DND-41 (cell line): ENCODE measurements at regions not wholly inside any gene's neighbourhood (a gene's known extent, or its start where the extent isn't known, plus 50 kb on each side); places are given as distances from the start of the nearest gene placed in this dataset.
"Not testable (repeated sequence)": the region's sequence is repeated elsewhere in the genome, so short reads cannot be mapped to it uniquely, and the experiment has no call there.

Experiments used
- ATAC-seq: fragments of 200-7000 bp; cut with Tn5 transposase; 3 replicates; pipeline ENCODE4 v1.9.1; 2021; ENCODE audit warnings: low read depth; ENCODE audit not compliant: insufficient read depth
- DNase-seq: peaks from one replicate; pipeline ENCODE4 v3.0.0-alpha.2; 2020
- H2AFZ ChIP-seq: 2 replicates; pipeline ENCODE4 v1.6.0; 2012; ENCODE audit warnings: low read depth, low read length
- H3K27ac ChIP-seq: 2 replicates; pipeline ENCODE4 v1.5.1; 2012; ENCODE audit warnings: low read length, inconsistent platforms
- H3K27me3 ChIP-seq: fragments of 200-600 bp; sonication (generic); 2 replicates; pipeline ENCODE4 v1.6.0; 2012; ENCODE audit warnings: low read length, mild to moderate bottlenecking, inconsistent platforms; ENCODE audit not compliant: insufficient read depth, poor library complexity
- H3K36me3 ChIP-seq: 2 replicates; pipeline ENCODE4 v1.5.1; 2012; ENCODE audit warnings: low read length, inconsistent platforms; ENCODE audit not compliant: insufficient read depth
- H3K4me1 ChIP-seq: 2 replicates; pipeline ENCODE4 v1.5.1; 2012; ENCODE audit warnings: mild to moderate bottlenecking, low read length; ENCODE audit not compliant: insufficient read depth
- H3K4me2 ChIP-seq: 2 replicates; pipeline ENCODE4 v1.6.0; 2012; ENCODE audit warnings: mild to moderate bottlenecking, moderate library complexity, low read length, inconsistent platforms; ENCODE audit not compliant: insufficient read depth
- H3K4me3 ChIP-seq, 2 experiments: fragments of 200-600 bp in 1 of 2; shearing (Covaris generic) in 1 of 2; 2 replicates each; pipeline ENCODE4 v1.5.1; 2012 to 2016; ENCODE audit warnings: inconsistent platforms in 2 of 2, low read length in 2 of 2, mild to moderate bottlenecking in 2 of 2, low read depth in 1 of 2, moderate library complexity in 1 of 2
- H3K79me2 ChIP-seq: 2 replicates; pipeline ENCODE4 v1.6.0; 2012; ENCODE audit warnings: low read length, inconsistent platforms; ENCODE audit not compliant: insufficient read depth
- H3K9ac ChIP-seq: 2 replicates; pipeline ENCODE4 v1.6.0; 2012; ENCODE audit warnings: low read depth, mild to moderate bottlenecking, inconsistent platforms, low read length, moderate library complexity
- H3K9me3 ChIP-seq: 2 replicates; pipeline ENCODE4 v1.5.1; 2012; ENCODE audit warnings: low read length, moderate library complexity, mild to moderate bottlenecking, inconsistent platforms; ENCODE audit not compliant: insufficient read depth, severe bottlenecking
- H4K20me1 ChIP-seq: 2 replicates; pipeline ENCODE4 v1.6.0; 2012; ENCODE audit warnings: low read length; ENCODE audit not compliant: insufficient read depth
- EZH2 ChIP-seq: IDR thresholded peaks from 3 replicates; pipeline ENCODE4 v1.6.1; 2012; ENCODE audit warnings: borderline replicate concordance, low read depth, mild to moderate bottlenecking, moderate library complexity, low read length, inconsistent platforms; ENCODE audit not compliant: severe bottlenecking
- TF ChIP-seq, protein P1 (sequence below): IDR thresholded peaks from 2 replicates; pipeline ENCODE4 v1.5.1; 2012; ENCODE audit warnings: borderline replicate concordance, low read length, moderate library complexity, mild to moderate bottlenecking; ENCODE audit not compliant: poor library complexity, severe bottlenecking; ENCODE audit errors: extremely low read depth

DNA sequence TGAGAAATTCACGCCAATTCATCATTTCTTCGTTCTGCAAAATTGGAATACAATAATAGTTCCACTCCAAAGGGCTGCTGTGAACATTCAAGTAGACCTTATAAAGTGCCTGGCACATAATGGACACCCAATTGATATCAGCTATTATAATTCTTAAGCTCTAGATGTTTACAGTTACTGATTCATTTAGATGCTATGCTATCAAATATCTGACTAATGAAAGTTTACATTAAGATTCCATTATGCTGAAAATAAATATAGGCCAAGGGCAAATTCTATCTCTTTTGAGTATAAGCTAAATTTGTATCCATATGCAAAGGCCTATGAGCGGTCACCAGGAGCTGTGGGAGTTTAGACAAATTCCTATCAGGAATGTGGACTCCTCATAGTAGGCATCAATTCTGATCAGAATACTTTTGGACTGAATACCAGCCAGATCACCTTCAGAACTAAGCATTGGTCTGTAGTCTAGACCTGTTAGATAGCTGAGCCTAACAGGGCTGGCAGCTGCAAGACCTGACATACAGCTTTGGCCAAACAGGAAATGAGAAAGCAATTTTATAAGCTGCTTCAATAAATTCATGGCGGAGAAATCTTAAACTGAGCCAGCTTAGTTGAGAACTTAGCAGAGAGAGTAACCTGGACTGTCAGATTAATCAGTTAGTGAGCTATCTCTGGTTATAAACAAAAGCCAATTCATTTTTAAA is 384.3 kb upstream of the ACTRT1 start:
- DNase-seq: no peak
- no peak for ATAC-seq
- Histone ChIP-seq H3K9me3 (no peaks in the 10 kb centered on the region), H3K79me2 (no peaks in the 10 kb centered on the region), H3K27ac (no peak overlapping the region), H3K9ac (no peak overlapping the region), H3K27me3 (no peaks in the 10 kb centered on the region), H3K36me3 (no peaks in the 10 kb centered on the region), H3K4me2 (no peak overlapping the region), H3K4me3 (no peak overlapping the region), H3K4me1 (no peaks in the 10 kb centered on the region), H2AFZ (no peak overlapping the region), H4K20me1 (no peaks in the 10 kb centered on the region)
- TF ChIP-seq, protein P1, sequence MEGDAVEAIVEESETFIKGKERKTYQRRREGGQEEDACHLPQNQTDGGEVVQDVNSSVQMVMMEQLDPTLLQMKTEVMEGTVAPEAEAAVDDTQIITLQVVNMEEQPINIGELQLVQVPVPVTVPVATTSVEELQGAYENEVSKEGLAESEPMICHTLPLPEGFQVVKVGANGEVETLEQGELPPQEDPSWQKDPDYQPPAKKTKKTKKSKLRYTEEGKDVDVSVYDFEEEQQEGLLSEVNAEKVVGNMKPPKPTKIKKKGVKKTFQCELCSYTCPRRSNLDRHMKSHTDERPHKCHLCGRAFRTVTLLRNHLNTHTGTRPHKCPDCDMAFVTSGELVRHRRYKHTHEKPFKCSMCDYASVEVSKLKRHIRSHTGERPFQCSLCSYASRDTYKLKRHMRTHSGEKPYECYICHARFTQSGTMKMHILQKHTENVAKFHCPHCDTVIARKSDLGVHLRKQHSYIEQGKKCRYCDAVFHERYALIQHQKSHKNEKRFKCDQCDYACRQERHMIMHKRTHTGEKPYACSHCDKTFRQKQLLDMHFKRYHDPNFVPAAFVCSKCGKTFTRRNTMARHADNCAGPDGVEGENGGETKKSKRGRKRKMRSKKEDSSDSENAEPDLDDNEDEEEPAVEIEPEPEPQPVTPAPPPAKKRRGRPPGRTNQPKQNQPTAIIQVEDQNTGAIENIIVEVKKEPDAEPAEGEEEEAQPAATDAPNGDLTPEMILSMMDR: no peak
- TF ChIP-seq EZH2: no peak

DNA sequence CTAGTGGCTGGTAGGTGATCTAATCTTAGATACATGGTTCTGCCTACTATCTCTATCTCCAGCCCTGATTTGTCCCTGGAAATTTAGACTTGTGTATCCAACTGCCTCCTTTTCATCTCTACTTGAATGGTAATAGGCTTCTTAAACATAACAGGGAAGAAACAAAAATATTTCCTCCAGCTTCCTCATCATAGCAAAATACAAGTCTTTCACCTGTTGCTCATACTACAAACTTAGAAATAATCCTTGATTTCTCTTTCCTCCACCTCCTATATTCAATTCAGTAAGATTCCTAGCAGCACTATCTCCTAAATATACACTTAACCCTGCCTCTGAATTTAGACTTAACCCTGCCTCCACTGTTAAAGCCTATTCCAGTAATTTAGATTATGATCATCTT is 373.3 kb upstream of the ACTRT1 start:
- no peaks in the 10 kb centered on the region for H4K20me1 ChIP-seq
- ATAC-seq (no peak), DNase-seq (no peak)
- no peaks in the 10 kb centered on the region for H3K9me3 ChIP-seq
- TF ChIP-seq, protein P1: no peak
- no peak for TF ChIP-seq EZH2
- H3K27ac ChIP-seq: no peak overlapping the region
- H3K27me3 ChIP-seq: no peaks in the 10 kb centered on the region
- H3K79me2 ChIP-seq: no peaks in the 10 kb centered on the region
- no peak overlapping the region for H3K4me2 ChIP-seq
- no peak overlapping the region for H2AFZ ChIP-seq
- H3K36me3 ChIP-seq: no peaks in the 10 kb centered on the region
- no peak overlapping the region for H3K9ac ChIP-seq
- no peak overlapping the region for H3K4me3 ChIP-seq
- no peaks in the 10 kb centered on the region for H3K4me1 ChIP-seq

DNA sequence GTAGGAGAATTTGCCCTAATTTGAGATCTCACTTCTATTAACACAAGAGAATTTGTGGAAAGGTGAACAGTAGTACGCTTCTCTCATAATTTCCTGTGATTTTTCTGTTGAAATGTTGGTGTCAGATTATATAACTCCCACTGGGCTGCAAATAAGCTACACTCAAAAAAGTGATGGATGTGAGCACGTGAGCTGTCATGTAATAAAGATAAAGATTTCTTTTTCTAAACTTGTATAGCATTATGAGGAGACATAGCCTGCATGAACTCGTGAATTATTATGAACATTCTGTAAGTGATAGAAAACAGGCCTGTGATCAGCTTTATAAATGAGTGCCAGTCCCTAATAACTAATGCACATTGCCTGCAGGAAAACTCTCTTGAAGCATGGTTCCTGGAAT is 356.6 kb upstream of the ACTRT1 start:
- no peak overlapping the region for H3K27ac ChIP-seq
- H3K27me3 ChIP-seq: no peaks in the 10 kb centered on the region
- H2AFZ ChIP-seq: no peak overlapping the region
- no peaks in the 10 kb centered on the region for H3K9me3 ChIP-seq
- H3K79me2 ChIP-seq: no peaks in the 10 kb centered on the region
- DNase-seq (no peak), ATAC-seq (no peak)
- H3K4me1 ChIP-seq: no peaks in the 10 kb centered on the region
- H3K36me3 ChIP-seq: no peaks in the 10 kb centered on the region
- TF ChIP-seq, protein P1: no peak
- no peak for TF ChIP-seq EZH2
- H3K9ac ChIP-seq: no peak overlapping the region
- no peak overlapping the region for H3K4me3 ChIP-seq
- no peak overlapping the region for H3K4me2 ChIP-seq
- no peaks in the 10 kb centered on the region for H4K20me1 ChIP-seq

- DNase-seq (no peak), ATAC-seq (no peak)
- Histone ChIP-seq H3K27ac (no peak overlapping the region), H4K20me1 (no peaks in the 10 kb centered on the region), H3K9ac (no peak overlapping the region), H3K27me3 (no peaks in the 10 kb centered on the region), H3K4me3 (no peak overlapping the region), H3K79me2 (no peaks in the 10 kb centered on the region), H3K36me3 (no peaks in the 10 kb centered on the region), H2AFZ (no peak overlapping the region), H3K4me1 (no peaks in the 10 kb centered on the region), H3K9me3 (no peaks in the 10 kb centered on the region), H3K4me2 (no peak overlapping the region)
- TF ChIP-seq, protein P1: no peak
- no peak for TF ChIP-seq EZH2
These were observed 344.4 kb upstream of the ACTRT1 start for GRCh38 chrX:128396601-128397000.

- H3K4me3 ChIP-seq, H3K79me2 ChIP-seq, H3K36me3 ChIP-seq, H3K9me3 ChIP-seq, DNase-seq, H3K27me3 ChIP-seq, H4K20me1 ChIP-seq, H3K9ac ChIP-seq, H3K27ac ChIP-seq, H3K4me2 ChIP-seq, H2AFZ ChIP-seq, ATAC-seq, H3K4me1 ChIP-seq: not testable (repeated sequence)
These were observed 331.6 kb upstream of the ACTRT1 start for GRCh38 chrX:128383846-128384245.
